ENCODE measurements at regions not wholly inside any gene's neighbourhood (a gene's known extent, or its start where the extent isn't known, plus 50 kb on each side); places are given as distances from the start of the nearest gene placed in this dataset.

- Histone ChIP-seq H3K23ac (ENCODE audit: low read depth, low read length) (peak overlapping the region; percentile 29; the same call in 1 of the 2 replicates), H3K27me3 (ENCODE audit: control insufficient read depth, insufficient read depth, low read length) (peaks cover 17% of the 10 kb centered on the region), H2AK5ac (ENCODE audit: low read depth, low read length) (no peak overlapping the region), H3K9ac (ENCODE audit: low read depth, low read length) (no peak overlapping the region), H2BK120ac (ENCODE audit: low read depth, low read length) (peak overlapping the region; percentile 66), H2BK20ac (ENCODE audit: low read depth, low read length) (peak overlapping the region; percentile 17; the same call in 1 of the 2 replicates), H3K27ac (ENCODE audit: insufficient read depth, low read length) (no peak overlapping the region), H2AFZ (replicated peaks; ENCODE audit: low read length, poor library complexity) (no peak overlapping the region), H2AK9ac (replicated peaks; ENCODE audit: low read depth, low read length, poor library complexity) (no peak overlapping the region), H3K56ac (ENCODE audit: extremely low read depth, insufficient read depth, low read length) (no peak overlapping the region), H3K4ac (ENCODE audit: low read depth, low read length) (peak overlapping the region; percentile 43; the same call in 1 of the 2 replicates), H3K4me3 (ENCODE audit: insufficient read depth, low read depth, low read length) (no peak overlapping the region), H2BK5ac (ENCODE audit: low read depth, low read length, poor library complexity, severe bottlenecking) (no peak overlapping the region), H3K4me2 (ENCODE audit: low read depth, low read length) (no peak overlapping the region), H4K91ac (ENCODE audit: insufficient read depth, low read depth, low read length) (peak overlapping the region; percentile 15; the same call in 1 of the 2 replicates), H3K14ac (replicated peaks; ENCODE audit: low read depth, low read length) (0 out of 2 replicates have a peak overlapping the region, but pooled peaks have one; percentile 24), H4K8ac (ENCODE audit: low read depth in 2 of 2, low read length in 2 of 2) (no peak overlapping the region; a peak in 1 of 4 replicates), H3K9me1 (ENCODE audit: insufficient read depth, low read length) (no peaks in the 10 kb centered on the region), H2BK15ac (ENCODE audit: low read depth, low read length) (peak overlapping the region; percentile 32; the same call in 1 of the 3 replicates), H4K5ac (ENCODE audit: low read depth, low read length) (no peak overlapping the region), H3K9me3 (ENCODE audit: control insufficient read depth, insufficient read depth, low read length) (no peaks in the 10 kb centered on the region), H3K4me1 (ENCODE audit: control insufficient read depth, insufficient read depth, low read length) (peaks cover 4% of the 10 kb centered on the region), H3K36me3 (ENCODE audit: control insufficient read depth, insufficient read depth, low read length) (no peaks in the 10 kb centered on the region), H4K20me1 (ENCODE audit: insufficient read depth, low read length) (no peaks in the 10 kb centered on the region), H3K18ac (ENCODE audit: low read depth, low read length) (peak overlapping the region; percentile 74), H3K79me1 (ENCODE audit: low read depth in 1 of 2, low read length in 2 of 2) (no peaks in the 10 kb centered on the region)
- TF ChIP-seq POLR2A (IDR thresholded peaks at IDR 0.05; ENCODE audit: low read depth, low read length) = no peak
- TF ChIP-seq BHLHE40 (IDR thresholded peaks at IDR 0.05; ENCODE audit: low read depth, low read length) = peak; percentile 53; the same call in 1 of the 2 replicates
- DNase-seq (peak; percentile 28), ATAC-seq (ENCODE audit: low read depth) (peak; percentile 84)
- dilution Hi-C loops (cut with HindIII; ENCODE audit: low sequenced_read_pairs, unreplicated experiment) (no loop called here), intact Hi-C loops (cut with micrococcal nuclease) (loop anchor here (10.0 kb wide), 1 partner anchor 60 kb away; no protein-coding TSS in a partner anchor), in situ Hi-C loops (cut with MboI; ENCODE audit: low sequenced_read_pairs) (no loop called here)
- CTCF ChIA-PET = no interaction called here
- POLR2A ChIA-PET (ENCODE audit: unreplicated experiment) = interaction anchor here (0.6 kb wide), 1 partner anchor 17 kb away, joined by 5 read pairs; no protein-coding TSS in a partner anchor
- WGBS, 2 experiments (ENCODE audit: extremely low coverage in 2 of 2, insufficient read length in 1 of 2) = no CpG with 5 or more reads among the region's 4 CpGs
- no TSS peak for BruUV-seq (replicated peaks)
Measured at GRCh38 chr16:65515193-65515592, 393.3 kb upstream of the CDH11 start.
